ENCODE measurements at regions not wholly inside any gene's neighbourhood (a gene's known extent, or its start where the extent isn't known, plus 50 kb on each side); places are given as distances from the start of the nearest gene placed in this dataset.

DNA sequence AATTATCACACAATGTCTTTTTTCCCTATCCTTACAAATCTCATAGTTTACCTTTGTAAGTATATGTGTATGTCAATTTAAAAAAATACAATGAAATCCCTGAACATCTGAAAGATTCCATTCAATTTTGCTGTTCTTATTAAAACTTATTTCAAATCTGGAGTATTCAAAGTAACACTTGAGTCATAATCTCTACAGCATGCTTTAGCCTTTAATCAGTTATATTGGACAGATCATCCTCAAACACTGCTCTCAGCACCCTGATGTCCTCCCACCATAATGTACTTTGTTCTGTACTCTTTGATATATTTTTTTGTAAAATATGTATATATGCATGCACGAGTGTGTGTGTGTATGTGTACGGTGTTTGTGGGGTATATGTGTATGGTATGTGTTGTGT is 83.0 kb upstream of the RPS6KA2 start:
- Histone ChIP-seq H4K20me1 (ENCODE audit: insufficient read depth, low read length) (peaks cover 4% of the 10 kb centered on the region; the same call in 1 of the 2 replicates), H3K36me3 (replicated peaks in 1 of 2; ENCODE audit: control insufficient read depth in 1 of 2, insufficient read depth in 2 of 2, low read length in 2 of 2) (no peaks in the 10 kb centered on the region), H3K27ac (ENCODE audit: extremely low read length, insufficient read depth, low read length) (no peak overlapping the region), H3K4me3 (replicated peaks in 1 of 3; ENCODE audit: insufficient read depth in 1 of 3, low read depth in 2 of 3, low read length in 3 of 3) (no peak overlapping the region), H3K9ac (ENCODE audit: insufficient read depth, low read depth, low read length) (no peak overlapping the region), H2AFZ (ENCODE audit: low read length) (no peak overlapping the region), H3K4me2 (ENCODE audit: low read depth, low read length) (no peak overlapping the region), H3K9me3 (ENCODE audit: low read length) (no peaks in the 10 kb centered on the region), H3K4me1 (ENCODE audit: insufficient read depth, low read length) (no peaks in the 10 kb centered on the region), H3K79me2 (ENCODE audit: insufficient read depth, low read length) (no peaks in the 10 kb centered on the region), H3K27me3 (ENCODE audit: control insufficient read depth in 1 of 2, insufficient read depth in 2 of 2, low read length in 2 of 2) (peaks cover 3 to 33% of the 10 kb centered on the region in 2 experiments; a peak in 3 of 5 replicates)
- intact Hi-C loops (cut with micrococcal nuclease; ENCODE audit: unreplicated experiment) (no loop called here), in situ Hi-C loops (cut with HindIII; ENCODE audit: extremely low pct_ligation_motif_present, low pct_unique_long_range_greater_than_20kb) (no loop called here)
- no peak for DNase-seq (ENCODE audit: low spot score)
- ChIA-PET POLR2A (no interaction called here), CTCF (ENCODE audit: low intra/inter-chr PET ratio, low total read pairs) (no interaction called here)
- BruUV-seq (replicated peaks), result no TSS peak
- WGBS (ENCODE audit: low lambda C conversion rate), result 1% methylated on average over 2 of the region's 2 CpGs
- ATAC-seq, result no peak
- no peak for FAIRE-seq
- no peak for TF ChIP-seq TBX2 (CRISPR knock-in tag; IDR thresholded peaks at IDR 0.05; ENCODE audit: borderline replicate concordance)
- TF ChIP-seq ZNF136 (CRISPR knock-in tag; IDR thresholded peaks at IDR 0.05; ENCODE audit: low read depth), result no peak
- TF ChIP-seq ZNF850 (CRISPR knock-in tag; conservative IDR thresholded peaks at IDR 0.05), result no peak
- no peak for TF ChIP-seq ATF7-NPFF (CRISPR knock-in tag; IDR thresholded peaks at IDR 0.05; ENCODE audit: low read depth)
- TF ChIP-seq ZNF562 (CRISPR knock-in tag; IDR thresholded peaks at IDR 0.05; ENCODE audit: borderline replicate concordance), result no peak
- TF ChIP-seq CHD4 (IDR thresholded peaks at IDR 0.05; ENCODE audit: borderline replicate concordance, low read length), result no peak
- no peak for TF ChIP-seq KDM4B (CRISPR knock-in tag; IDR thresholded peaks at IDR 0.05)

DNA sequence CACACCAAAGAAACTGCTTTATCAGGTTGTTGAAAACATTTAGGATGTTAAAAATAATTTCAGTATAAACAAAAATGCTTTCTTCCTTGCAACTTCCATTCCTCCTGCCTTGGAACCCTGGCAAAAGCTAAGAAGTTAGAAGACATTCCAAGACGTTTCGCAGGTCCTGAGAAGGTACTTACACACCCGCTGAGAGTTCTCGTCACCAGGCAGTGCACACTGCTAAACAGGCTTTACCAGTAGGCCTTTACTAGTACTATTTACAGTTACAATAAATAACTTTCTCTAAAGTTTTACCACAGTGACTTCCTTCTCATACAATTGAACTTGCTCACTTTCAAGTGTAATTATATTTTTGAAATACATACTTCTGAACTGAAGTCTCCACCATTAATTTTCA is 81.4 kb upstream of the RPS6KA2 start:
- ChIA-PET POLR2A (no interaction called here), CTCF (ENCODE audit: low intra/inter-chr PET ratio, low total read pairs) (no interaction called here)
- DNase-seq (ENCODE audit: low spot score) (no peak), FAIRE-seq (no peak), ATAC-seq (no peak)
- Histone ChIP-seq H3K36me3 (replicated peaks in 1 of 2; ENCODE audit: control insufficient read depth in 1 of 2, insufficient read depth in 2 of 2, low read length in 2 of 2) (no peaks in the 10 kb centered on the region), H3K4me3 (replicated peaks in 1 of 3; ENCODE audit: insufficient read depth in 1 of 3, low read depth in 2 of 3, low read length in 3 of 3) (no peak overlapping the region), H3K4me1 (ENCODE audit: insufficient read depth, low read length) (no peaks in the 10 kb centered on the region), H3K4me2 (ENCODE audit: low read depth, low read length) (no peak overlapping the region), H3K27ac (ENCODE audit: extremely low read length, insufficient read depth, low read length) (no peak overlapping the region), H4K20me1 (ENCODE audit: insufficient read depth, low read length) (no peaks in the 10 kb centered on the region), H3K79me2 (ENCODE audit: insufficient read depth, low read length) (no peaks in the 10 kb centered on the region), H2AFZ (ENCODE audit: low read length) (no peak overlapping the region), H3K9me3 (ENCODE audit: low read length) (no peaks in the 10 kb centered on the region), H3K27me3 (ENCODE audit: control insufficient read depth in 1 of 2, insufficient read depth in 2 of 2, low read length in 2 of 2) (peaks cover 0 to 24% of the 10 kb centered on the region in 2 experiments; a peak in 2 of 5 replicates), H3K9ac (ENCODE audit: insufficient read depth, low read depth, low read length) (no peak overlapping the region)
- in situ Hi-C loops (cut with HindIII; ENCODE audit: extremely low pct_ligation_motif_present, low pct_unique_long_range_greater_than_20kb), result no loop called here
- intact Hi-C loops (cut with micrococcal nuclease; ENCODE audit: unreplicated experiment), result no loop called here
- BruUV-seq (replicated peaks), result no TSS peak
- 42% methylated on average over 4 of the region's 4 CpGs for WGBS (ENCODE audit: low lambda C conversion rate)
- TF ChIP-seq ZNF17 (CRISPR knock-in tag; IDR thresholded peaks at IDR 0.05) (no peak), EED (CRISPR knock-in tag; IDR thresholded peaks at IDR 0.05) (no peak), ZNF12 (CRISPR knock-in tag; IDR thresholded peaks at IDR 0.05) (no peak), ZNF761 (CRISPR knock-in tag; conservative IDR thresholded peaks at IDR 0.05) (no peak), HNRNPUL1 (IDR thresholded peaks at IDR 0.05; ENCODE audit: low read depth, low read length) (no peak)
- TF ChIP-seq, protein P1, sequence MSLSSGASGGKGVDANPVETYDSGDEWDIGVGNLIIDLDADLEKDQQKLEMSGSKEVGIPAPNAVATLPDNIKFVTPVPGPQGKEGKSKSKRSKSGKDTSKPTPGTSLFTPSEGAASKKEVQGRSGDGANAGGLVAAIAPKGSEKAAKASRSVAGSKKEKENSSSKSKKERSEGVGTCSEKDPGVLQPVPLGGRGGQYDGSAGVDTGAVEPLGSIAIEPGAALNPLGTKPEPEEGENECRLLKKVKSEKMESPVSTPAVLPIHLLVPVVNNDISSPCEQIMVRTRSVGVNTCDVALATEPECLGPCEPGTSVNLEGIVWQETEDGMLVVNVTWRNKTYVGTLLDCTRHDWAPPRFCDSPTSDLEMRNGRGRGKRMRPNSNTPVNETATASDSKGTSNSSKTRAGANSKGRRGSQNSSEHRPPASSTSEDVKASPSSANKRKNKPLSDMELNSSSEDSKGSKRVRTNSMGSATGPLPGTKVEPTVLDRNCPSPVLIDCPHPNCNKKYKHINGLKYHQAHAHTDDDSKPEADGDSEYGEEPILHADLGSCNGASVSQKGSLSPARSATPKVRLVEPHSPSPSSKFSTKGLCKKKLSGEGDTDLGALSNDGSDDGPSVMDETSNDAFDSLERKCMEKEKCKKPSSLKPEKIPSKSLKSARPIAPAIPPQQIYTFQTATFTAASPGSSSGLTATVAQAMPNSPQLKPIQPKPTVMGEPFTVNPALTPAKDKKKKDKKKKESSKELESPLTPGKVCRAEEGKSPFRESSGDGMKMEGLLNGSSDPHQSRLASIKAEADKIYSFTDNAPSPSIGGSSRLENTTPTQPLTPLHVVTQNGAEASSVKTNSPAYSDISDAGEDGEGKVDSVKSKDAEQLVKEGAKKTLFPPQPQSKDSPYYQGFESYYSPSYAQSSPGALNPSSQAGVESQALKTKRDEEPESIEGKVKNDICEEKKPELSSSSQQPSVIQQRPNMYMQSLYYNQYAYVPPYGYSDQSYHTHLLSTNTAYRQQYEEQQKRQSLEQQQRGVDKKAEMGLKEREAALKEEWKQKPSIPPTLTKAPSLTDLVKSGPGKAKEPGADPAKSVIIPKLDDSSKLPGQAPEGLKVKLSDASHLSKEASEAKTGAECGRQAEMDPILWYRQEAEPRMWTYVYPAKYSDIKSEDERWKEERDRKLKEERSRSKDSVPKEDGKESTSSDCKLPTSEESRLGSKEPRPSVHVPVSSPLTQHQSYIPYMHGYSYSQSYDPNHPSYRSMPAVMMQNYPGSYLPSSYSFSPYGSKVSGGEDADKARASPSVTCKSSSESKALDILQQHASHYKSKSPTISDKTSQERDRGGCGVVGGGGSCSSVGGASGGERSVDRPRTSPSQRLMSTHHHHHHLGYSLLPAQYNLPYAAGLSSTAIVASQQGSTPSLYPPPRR (CRISPR knock-in tag; IDR thresholded peaks at IDR 0.05; ENCODE audit: borderline replicate concordance), result no peak
- TF ChIP-seq, protein P2, sequence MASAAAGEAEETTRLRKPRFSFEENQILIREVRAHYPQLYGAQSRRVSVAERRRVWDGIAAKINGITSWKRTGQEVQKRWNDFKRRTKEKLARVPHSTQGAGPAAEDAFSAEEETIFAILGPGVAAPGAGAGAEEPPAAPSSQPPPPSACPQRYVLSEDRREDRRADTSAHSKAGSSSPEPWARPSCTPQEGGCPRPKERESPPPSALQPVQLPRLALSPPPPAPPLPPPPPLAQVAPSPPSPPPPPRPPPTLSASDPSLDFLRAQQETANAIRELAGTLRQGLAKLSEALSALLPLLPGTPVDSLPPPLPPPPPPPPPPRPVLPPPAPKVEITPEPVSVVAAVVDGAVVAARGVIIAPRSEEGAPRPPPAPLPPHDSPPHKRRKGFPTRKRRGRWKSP (CRISPR knock-in tag; IDR thresholded peaks at IDR 0.05), result no peak

Data from HepG2 (cell line).